ENCODE measurements at regions not wholly inside any gene's neighbourhood (a gene's known extent, or its start where the extent isn't known, plus 50 kb on each side); places are given as distances from the start of the nearest gene placed in this dataset.

- Histone ChIP-seq H3K27ac (ENCODE audit: low read depth) (no peak overlapping the region), H3K9me2 (ENCODE audit: insufficient read depth) (peaks cover 3% of the 10 kb centered on the region; the same call in 1 of the 2 replicates), H3K4me1 (ENCODE audit: insufficient read depth) (no peaks in the 10 kb centered on the region), H3K79me2 (replicated peaks; ENCODE audit: insufficient read depth) (no peaks in the 10 kb centered on the region), H2AFZ (no peak overlapping the region), H3K36me3 (ENCODE audit: insufficient read depth) (no peaks in the 10 kb centered on the region), H3F3A (replicated peaks; ENCODE audit: low read depth) (no peaks in the 10 kb centered on the region), H3K4me3 (no peak overlapping the region), H3K4me2 (no peak overlapping the region), H3K27me3 (ENCODE audit: insufficient read depth) (no peaks in the 10 kb centered on the region), H4K20me1 (replicated peaks; ENCODE audit: insufficient read depth) (no peaks in the 10 kb centered on the region)
- ATAC-seq = no peak
- DNase-seq (ENCODE audit: low spot score) = no peak
- TF ChIP-seq POLR2AphosphoS5 (IDR thresholded peaks at IDR 0.05; ENCODE audit: low read depth) = no peak
- no peak for TF ChIP-seq EZH2phosphoT487 (IDR thresholded peaks at IDR 0.05; ENCODE audit: unreplicated experiment)
- TF ChIP-seq ZNF331 (CRISPR knock-in tag; IDR thresholded peaks at IDR 0.05; ENCODE audit: low read depth) = no peak
- no peak for TF ChIP-seq ZNF114 (CRISPR knock-in tag; IDR thresholded peaks at IDR 0.05)
- TF ChIP-seq STAT1 (IDR thresholded peaks at IDR 0.05; ENCODE audit: unreplicated experiment) = no peak
- no peak for TF ChIP-seq JUNB (IDR thresholded peaks at IDR 0.05; ENCODE audit: unreplicated experiment)
- TF ChIP-seq EZH2 (IDR thresholded peaks at IDR 0.05; ENCODE audit: low read depth, unreplicated experiment) = no peak
- no peak for TF ChIP-seq NANOG (IDR thresholded peaks at IDR 0.05; ENCODE audit: borderline replicate concordance)
- no peak for TF ChIP-seq CREB1 (CRISPR knock-in tag; IDR thresholded peaks at IDR 0.05; ENCODE audit: low read depth)
- no peak for TF ChIP-seq CTCF (conservative IDR thresholded peaks at IDR 0.05; ENCODE audit: low read depth in 2 of 2)
- TF ChIP-seq ETS1 (IDR thresholded peaks at IDR 0.05) = no peak
- no peak for TF ChIP-seq REST (IDR thresholded peaks at IDR 0.05; ENCODE audit: unreplicated experiment)
- TF ChIP-seq ZNF462 (CRISPR knock-in tag; IDR thresholded peaks at IDR 0.05) = no peak
- Mint-ChIP-seq H3K4me3 (no peak overlapping the region), H3K4me1 (peaks cover 2% of the 10 kb centered on the region; the same call in 1 of the 3 replicates), H3K36me3 (ENCODE audit: low read depth) (no peaks in the 10 kb centered on the region), H3K27me3 (ENCODE audit: insufficient read depth, low read depth, poor library complexity) (peaks cover 16% of the 10 kb centered on the region), H3K9me3 (no peaks in the 10 kb centered on the region; the same call in 2 of the 3 replicates), H3K27ac (no peak overlapping the region)
Observed at GRCh38 chr3:10746001-10746400, 70.0 kb upstream of the SLC6A11 start.
